GM12891 (cell line): ENCODE measurements at regions not wholly inside any gene's neighbourhood (a gene's known extent, or its start where the extent isn't known, plus 50 kb on each side); places are given as distances from the start of the nearest gene placed in this dataset.
"Not testable (repeated sequence)": the region's sequence is repeated elsewhere in the genome, so short reads cannot be mapped to it uniquely, and the experiment has no call there.

ENCODE experiments used
- DNase-seq: peaks from one replicate; pipeline ENCODE4 v3.0.0; 2011; ENCODE audit warnings: low spot score; ENCODE audit not compliant: insufficient read length
- FAIRE-seq: peaks from 2 replicates; lab custom pipeline; 2011; peaks lifted over from hg19 to GRCh38; lab: Jason Lieb, UNC
- PAX5 ChIP-seq: IDR thresholded peaks from 2 replicates; pipeline ENCODE4 v1.6.1; 2011; ENCODE audit warnings: low read length, moderate library complexity, mild to moderate bottlenecking; ENCODE audit not compliant: insufficient read depth, severe bottlenecking
- POLR2A ChIP-seq: IDR thresholded peaks from 2 replicates; pipeline ENCODE4 v1.6.1; 2011; ENCODE audit warnings: low read depth, low read length, control low read depth
- POLR2AphosphoS5 ChIP-seq: IDR thresholded peaks from 2 replicates; pipeline ENCODE4 v1.6.1; 2011; ENCODE audit warnings: low read depth, low read length, control low read depth
- POU2F2 ChIP-seq: IDR thresholded peaks from 2 replicates; pipeline ENCODE4 v1.6.1; 2011; ENCODE audit warnings: low read depth, mild to moderate bottlenecking, control low read depth, low read length, moderate library complexity
- SPI1 ChIP-seq: IDR thresholded peaks from 2 replicates; pipeline ENCODE4 v1.6.1; 2011; ENCODE audit warnings: low read depth, low read length, control low read depth
- TAF1 ChIP-seq: IDR thresholded peaks from 2 replicates; pipeline ENCODE4 v1.6.1; 2011; ENCODE audit warnings: low read depth, low read length, control low read depth

DNA sequence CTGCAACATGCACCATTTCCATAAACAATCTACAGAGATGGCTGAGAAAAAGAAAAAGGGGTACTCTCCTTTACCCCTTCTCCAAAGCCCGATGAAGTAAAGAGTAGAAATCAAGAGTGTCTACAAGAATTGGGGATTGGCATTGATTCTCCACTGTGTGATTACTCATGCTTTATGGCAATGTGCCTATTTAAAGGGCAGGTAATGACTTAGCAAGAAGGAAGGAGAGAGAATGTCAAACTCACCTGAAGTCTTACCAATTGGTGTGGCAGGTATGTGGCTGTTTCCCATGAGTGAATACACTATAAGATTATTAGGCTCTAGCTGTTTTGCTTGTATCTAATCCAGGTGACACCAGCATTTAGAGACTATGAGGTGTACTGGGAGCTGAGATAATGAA, 275.3 kb downstream of the CCER1 start:
- FAIRE-seq: no peak
- no peak for DNase-seq
- no peak for TF ChIP-seq POU2F2
- no peak for TF ChIP-seq POLR2A
- TF ChIP-seq TAF1: no peak
- no peak for TF ChIP-seq PAX5
- no peak for TF ChIP-seq SPI1

DNA sequence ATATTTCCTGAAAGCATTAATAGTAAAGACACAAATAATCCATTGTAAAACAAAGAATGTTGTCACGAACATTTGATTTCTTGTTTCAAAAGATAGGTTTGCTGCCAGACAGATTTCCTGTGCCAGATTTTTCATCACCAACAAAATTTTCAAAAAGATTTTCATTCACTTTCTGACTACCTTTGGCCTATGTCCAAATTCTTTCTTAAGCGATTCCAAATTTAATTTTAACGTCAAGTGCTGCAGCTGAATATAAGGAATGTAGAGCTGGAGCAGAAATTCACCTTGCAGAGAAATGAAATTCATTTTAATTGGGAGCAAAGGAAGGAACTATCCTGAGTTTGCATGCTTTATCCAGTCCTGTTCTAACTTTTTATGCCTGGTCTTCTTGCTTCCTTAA, 277.4 kb downstream of the CCER1 start:
- FAIRE-seq (no peak), DNase-seq (no peak)
- TF ChIP-seq POU2F2 (no peak), TAF1 (no peak), SPI1 (no peak), POLR2A (no peak), PAX5 (no peak)

DNA sequence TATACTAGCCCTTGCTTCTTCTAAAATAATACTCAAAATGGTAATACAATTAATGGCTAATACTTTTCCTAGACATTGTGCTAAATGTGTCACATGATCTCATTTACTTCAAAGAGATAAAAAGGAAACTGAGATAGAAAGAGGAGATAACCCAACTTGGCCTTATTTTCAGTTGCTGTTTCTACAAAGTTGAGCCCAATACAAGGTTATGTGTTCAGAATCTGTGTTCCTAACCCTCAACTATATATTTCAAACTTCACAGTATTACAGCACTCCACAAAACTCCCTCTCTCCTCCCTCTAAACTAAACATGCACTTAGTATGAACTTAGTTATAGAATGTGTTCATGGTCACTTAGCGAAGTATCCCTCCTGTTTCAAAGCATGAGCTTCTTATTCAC, 277.9 kb downstream of the CCER1 start:
- DNase-seq (no peak), FAIRE-seq (no peak)
- no peak for TF ChIP-seq PAX5
- no peak for TF ChIP-seq TAF1
- TF ChIP-seq POLR2A: no peak
- no peak for TF ChIP-seq POU2F2

DNA sequence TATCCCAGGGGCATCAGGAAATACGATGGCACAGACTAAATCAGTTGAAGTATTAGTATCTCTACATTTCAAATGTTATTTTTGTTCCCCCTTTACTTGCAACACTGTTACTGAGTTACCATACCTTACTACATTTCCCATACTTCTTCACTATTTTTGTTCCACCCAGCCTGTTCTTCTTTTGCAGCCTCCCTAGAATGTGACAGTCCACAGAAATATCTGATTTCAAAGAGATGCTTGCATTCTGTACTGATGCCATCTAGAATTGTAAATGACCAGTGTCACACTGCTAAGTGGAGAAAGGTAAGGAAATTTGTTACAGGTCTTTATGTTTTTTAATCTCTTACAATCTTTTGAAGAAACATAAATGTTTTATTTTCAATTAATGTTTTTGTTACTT, 279.9 kb downstream of the CCER1 start:
- TF ChIP-seq POLR2AphosphoS5 (no peak), POLR2A (no peak), PAX5 (no peak), POU2F2 (no peak), SPI1 (no peak), TAF1 (no peak)
- FAIRE-seq: no peak
- DNase-seq: no peak

DNA sequence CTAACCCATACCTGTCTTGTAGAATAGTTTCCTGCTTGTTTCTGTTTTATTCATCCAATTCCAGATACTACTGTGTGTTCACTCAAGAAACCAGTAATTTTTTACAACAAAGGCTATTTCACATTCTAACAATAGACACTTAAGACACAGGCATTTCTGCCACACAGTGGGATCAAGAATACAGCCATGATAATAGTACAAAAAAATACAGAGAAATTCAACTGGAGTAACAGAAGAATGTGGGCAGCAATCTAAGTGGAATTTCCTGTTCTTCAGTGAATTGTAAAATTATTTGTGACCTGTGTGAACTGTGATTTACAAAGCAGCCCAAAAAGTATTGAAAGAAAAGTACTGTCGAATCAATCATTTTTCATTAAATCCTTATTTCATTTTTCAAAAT, 282.9 kb downstream of the CCER1 start:
- no peak for DNase-seq
- FAIRE-seq: no peak
- no peak for TF ChIP-seq PAX5
- TF ChIP-seq POU2F2: no peak
- no peak for TF ChIP-seq SPI1
- no peak for TF ChIP-seq TAF1
- TF ChIP-seq POLR2A: no peak
- no peak for TF ChIP-seq POLR2AphosphoS5

DNA sequence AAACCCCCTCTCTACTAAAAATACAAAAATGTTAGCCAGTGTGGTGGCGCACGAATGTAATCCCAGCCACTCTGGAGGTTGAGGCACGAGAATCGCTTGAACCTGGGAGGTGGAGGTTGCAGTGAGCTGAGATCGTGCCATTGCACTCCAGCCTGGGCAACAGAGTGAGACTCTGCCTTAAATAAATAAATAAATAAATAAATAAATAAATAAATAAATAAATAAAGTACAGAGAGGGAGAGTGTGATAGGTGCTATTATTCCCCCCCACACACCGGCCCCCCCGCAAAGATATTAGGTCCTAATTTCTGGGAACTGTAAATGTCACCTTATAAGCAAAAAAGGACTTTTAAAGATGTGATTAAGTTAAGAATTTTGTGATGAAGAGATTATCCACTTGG, 291.0 kb downstream of the CCER1 start:
- not testable (repeated sequence) for FAIRE-seq, DNase-seq

DNA sequence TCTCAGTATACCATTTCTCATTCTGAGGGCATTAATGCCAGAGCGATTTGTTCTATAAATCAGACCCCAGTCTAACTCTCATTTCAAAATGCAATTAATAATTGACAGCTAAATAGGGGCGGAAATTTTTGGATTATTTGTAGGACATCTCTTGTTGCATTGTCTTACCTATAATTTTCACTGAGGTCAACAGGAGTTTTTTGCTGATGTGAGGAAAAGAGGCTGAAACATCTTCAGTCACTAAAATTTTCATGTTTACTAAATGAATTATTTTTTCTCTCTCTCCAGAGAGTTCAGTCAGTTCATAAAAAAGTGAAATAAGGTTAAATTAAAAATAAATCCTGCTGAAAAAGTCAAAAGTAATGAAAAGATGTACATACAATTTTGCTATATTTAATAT, 295.9 kb downstream of the CCER1 start:
- FAIRE-seq: no peak
- DNase-seq: no peak
- TF ChIP-seq SPI1 (no peak), POLR2A (no peak), POU2F2 (no peak), PAX5 (no peak), TAF1 (no peak), POLR2AphosphoS5 (no peak)

DNA sequence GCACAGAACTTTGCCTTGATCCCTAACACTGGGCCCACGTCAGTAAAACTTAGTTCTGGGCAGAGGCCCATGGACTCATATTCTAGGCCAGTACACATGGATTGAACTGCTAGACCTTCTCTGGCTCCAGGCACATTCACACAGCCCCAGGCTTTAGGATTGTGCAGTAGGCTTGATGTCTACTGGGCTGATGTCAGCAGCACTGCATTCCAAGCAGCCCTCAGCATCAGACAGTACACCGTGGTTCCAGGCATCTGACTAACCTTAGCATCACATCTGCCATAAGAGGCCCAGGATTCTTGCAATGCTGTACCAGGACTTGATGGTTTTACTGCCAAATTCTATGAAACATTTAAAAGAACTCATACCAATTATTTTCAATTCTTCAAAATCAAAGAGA, 301.9 kb downstream of the CCER1 start:
- no peak for FAIRE-seq
- DNase-seq: no peak
- no peak for TF ChIP-seq POLR2AphosphoS5
- no peak for TF ChIP-seq SPI1
- no peak for TF ChIP-seq TAF1
- no peak for TF ChIP-seq POLR2A
- TF ChIP-seq PAX5: no peak
- TF ChIP-seq POU2F2: no peak

DNA sequence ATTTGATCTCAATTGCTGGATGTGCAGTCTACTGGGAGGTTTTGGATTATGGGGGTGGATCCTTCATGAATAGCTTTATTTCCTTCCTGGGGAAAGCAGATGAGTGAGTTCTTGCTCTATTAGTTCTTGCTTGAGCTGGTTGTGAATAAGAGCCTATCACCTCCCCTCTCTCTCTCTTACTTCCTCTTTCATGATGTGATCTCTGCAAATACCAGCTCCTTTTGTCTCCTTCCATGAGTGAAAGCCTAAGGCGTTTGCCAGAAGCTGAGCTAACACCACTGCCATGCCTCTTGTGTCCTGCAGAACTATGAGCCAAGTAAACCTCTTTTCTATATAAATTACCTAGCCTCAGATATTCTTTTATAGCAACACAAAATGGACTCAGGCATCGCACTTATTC, 302.7 kb downstream of the CCER1 start:
- TF ChIP-seq PAX5 (no peak), POLR2AphosphoS5 (no peak), TAF1 (no peak), POLR2A (no peak), POU2F2 (no peak)
- FAIRE-seq: no peak
- DNase-seq: no peak

DNA sequence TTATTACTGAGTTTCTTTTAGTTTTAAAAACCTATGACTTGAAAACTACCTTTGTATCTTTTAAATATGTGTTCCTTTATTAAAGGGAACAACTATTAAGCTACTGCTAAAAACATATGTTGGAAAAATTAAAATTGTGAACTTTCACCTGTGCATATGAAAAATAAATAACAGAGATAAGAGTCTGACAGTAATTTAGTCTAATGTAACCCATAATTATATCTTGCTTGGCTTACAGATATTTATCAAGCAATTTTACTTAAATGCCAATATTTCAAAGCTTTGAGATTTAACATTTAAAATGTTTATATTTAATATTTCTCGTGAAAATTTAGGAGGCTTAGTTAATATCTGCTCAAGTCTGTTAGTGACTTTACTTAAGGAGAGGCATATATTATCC, 309.8 kb downstream of the CCER1 start:
- no peak for TF ChIP-seq TAF1
- TF ChIP-seq POLR2AphosphoS5: no peak
- no peak for TF ChIP-seq PAX5
- TF ChIP-seq POLR2A: no peak
- TF ChIP-seq POU2F2: no peak
- no peak for TF ChIP-seq SPI1
- FAIRE-seq (no peak), DNase-seq (no peak)
